AG10803 (cell line): ENCODE measurements at regions not wholly inside any gene's neighbourhood (a gene's known extent, or its start where the extent isn't known, plus 50 kb on each side); places are given as distances from the start of the nearest gene placed in this dataset.

Experiments used
- DNase-seq: peaks from one replicate; pipeline ENCODE4 v3.0.0; 2010; ENCODE audit warnings: low read depth
- H3K4me3 ChIP-seq: 2 replicates; pipeline ENCODE4 v1.5.1; 2011; ENCODE audit warnings: mild to moderate bottlenecking, low read length, control low read depth
- CTCF ChIP-seq: conservative IDR thresholded peaks from 2 replicates; pipeline ENCODE4 v1.5.1; 2011; ENCODE audit warnings: mild to moderate bottlenecking, low read length, control low read depth, inconsistent platforms

- H3K4me3 ChIP-seq, result no peak overlapping the region
- no peak for TF ChIP-seq CTCF
- DNase-seq, result peak; percentile 5
Observed at GRCh38 chr2:225737556-225737955, 338.0 kb downstream of the NYAP2 start.

- no peak overlapping the region for H3K4me3 ChIP-seq
- peak; percentile 52 for DNase-seq
- no peak for TF ChIP-seq CTCF
Observed at GRCh38 chr2:225735844-225736243, 336.3 kb downstream of the NYAP2 start.

GRCh38 chr2:225725726-225726125 is 326.2 kb downstream of the NYAP2 start:
- DNase-seq, result no peak
- TF ChIP-seq CTCF, result no peak
- no peak overlapping the region for H3K4me3 ChIP-seq
